Smooth muscle cell (in vitro differentiated cells): ENCODE measurements at regions not wholly inside any gene's neighbourhood (a gene's known extent, or its start where the extent isn't known, plus 50 kb on each side); places are given as distances from the start of the nearest gene placed in this dataset.
A peak's percentile ranks its signal among the peaks of the same experiment; 100 is the strongest.
"Not testable (repeated sequence)": the region's sequence is repeated elsewhere in the genome, so short reads cannot be mapped to it uniquely, and the experiment has no call there.

Source experiments
- DNase-seq: peaks from one replicate; lab custom pipeline; 2025; ENCODE audit not compliant: unreplicated experiment; lab: John Stamatoyannopoulos, UW
- H2AFZ ChIP-seq: fragments of 200-600 bp; sonication (generic); 2 replicates; pipeline ENCODE4 v1.6.0; 2016; ENCODE audit warnings: antibody characterized with exemption, low read depth, mild to moderate bottlenecking
- H3F3A ChIP-seq: fragments of 200-600 bp; sonication (generic); 2 replicates; pipeline ENCODE4 v1.6.0; 2017; ENCODE audit warnings: antibody characterized with exemption, low read depth
- H3K27ac ChIP-seq: fragments of 200-600 bp; sonication (generic); 2 replicates; pipeline ENCODE4 v1.5.1; 2016; ENCODE audit warnings: low read depth, mild to moderate bottlenecking
- H3K27me3 ChIP-seq: fragments of 200-600 bp; sonication (generic); 2 replicates; pipeline ENCODE4 v1.6.1; 2016; ENCODE audit warnings: low read depth, mild to moderate bottlenecking
- H3K36me3 ChIP-seq: fragments of 200-600 bp; sonication (generic); 2 replicates; pipeline ENCODE4 v1.5.1; 2016; ENCODE audit warnings: low read depth
- H3K4me1 ChIP-seq: fragments of 200-600 bp; sonication (generic); 2 replicates; pipeline ENCODE4 v1.5.1; 2016; ENCODE audit warnings: low read depth
- H3K4me2 ChIP-seq: fragments of 200-600 bp; sonication (generic); 2 replicates; pipeline ENCODE4 v1.6.0; 2016; ENCODE audit warnings: mild to moderate bottlenecking
- H3K4me3 ChIP-seq: fragments of 200-600 bp; sonication (generic); 2 replicates; pipeline ENCODE4 v1.5.1; 2016; ENCODE audit warnings: mild to moderate bottlenecking
- H3K79me2 ChIP-seq: fragments of 200-600 bp; sonication (generic); 2 replicates; pipeline ENCODE4 v1.6.0; 2016; ENCODE audit warnings: low read depth, mild to moderate bottlenecking
- H3K9ac ChIP-seq: fragments of 200-600 bp; sonication (generic); 2 replicates; pipeline ENCODE4 v1.6.0; 2016; ENCODE audit warnings: low read depth
- H3K9me3 ChIP-seq: fragments of 200-600 bp; sonication (generic); replicated peaks from 2 replicates; pipeline ENCODE4 v1.5.1; 2016; ENCODE audit warnings: low read depth
- H4K20me1 ChIP-seq: fragments of 200-600 bp; sonication (generic); 2 replicates; pipeline ENCODE4 v1.6.0; 2016; ENCODE audit warnings: low read depth
- CTCF ChIP-seq: fragments of 200-600 bp; sonication (generic); IDR thresholded peaks from 2 replicates; pipeline ENCODE4 v1.5.1; 2017; ENCODE audit warnings: borderline replicate concordance, mild to moderate bottlenecking, antibody characterized with exemption; ENCODE audit not compliant: insufficient read depth, poor library complexity, severe bottlenecking
- WGBS: methylation state at CpG from one replicate; pipeline ENCODE4 v1.1.7; 2016; ENCODE audit warnings: low lambda C conversion rate; 5-methylcytosine and 5-hydroxymethylcytosine counted together

DNA sequence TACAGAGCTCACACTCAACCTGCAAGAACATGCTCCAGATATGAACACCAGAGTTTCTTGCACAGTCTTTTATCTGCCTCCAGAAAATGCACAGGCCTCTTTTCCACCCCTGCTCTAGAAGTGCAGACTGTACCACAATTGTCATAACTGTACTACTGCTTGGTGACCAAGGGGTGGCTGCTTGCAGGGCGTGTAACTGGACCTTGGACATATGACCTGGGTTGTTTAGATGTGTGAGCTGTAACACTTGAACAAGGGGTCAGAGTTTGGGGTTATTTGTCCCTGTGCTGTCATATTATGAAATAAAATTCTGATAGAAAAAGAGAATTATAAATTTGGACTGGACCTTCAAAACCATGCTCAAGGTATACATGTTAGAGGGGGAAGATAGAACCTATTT, 1185.5 kb downstream of the FAM181B start:
- Histone ChIP-seq H3K9me3 (no peaks in the 10 kb centered on the region), H3K36me3 (no peaks in the 10 kb centered on the region), H2AFZ (no peak overlapping the region), H4K20me1 (no peaks in the 10 kb centered on the region), H3K27me3 (no peaks in the 10 kb centered on the region), H3K79me2 (no peaks in the 10 kb centered on the region), H3K9ac (no peak overlapping the region), H3F3A (no peaks in the 10 kb centered on the region), H3K27ac (no peak overlapping the region), H3K4me3 (no peak overlapping the region), H3K4me2 (no peak overlapping the region), H3K4me1 (no peaks in the 10 kb centered on the region)
- no peak for TF ChIP-seq CTCF
- 85% methylated on average over 1 of the region's 1 CpG for WGBS
- DNase-seq, result no peak

- not testable (repeated sequence) for H2AFZ ChIP-seq, H3K79me2 ChIP-seq, H4K20me1 ChIP-seq, H3K4me2 ChIP-seq, H3K9me3 ChIP-seq, H3F3A ChIP-seq, H3K4me1 ChIP-seq, H3K27me3 ChIP-seq, H3K36me3 ChIP-seq, DNase-seq, H3K27ac ChIP-seq, H3K4me3 ChIP-seq, H3K9ac ChIP-seq
- WGBS, result 96% methylated on average over 12 of the region's 12 CpGs
Measured at GRCh38 chr11:81539806-81540205, 1193.9 kb downstream of the FAM181B start.

GRCh38 chr11:81515566-81515965, 1218.1 kb downstream of the FAM181B start:
- no peak for TF ChIP-seq CTCF
- H3K4me3 ChIP-seq, result no peak overlapping the region

GRCh38 chr11:81497202-81497804, 1236.4 kb downstream of the FAM181B start:
- Histone ChIP-seq H3F3A (no peaks in the 10 kb centered on the region), H4K20me1 (no peaks in the 10 kb centered on the region), H3K9me3 (no peaks in the 10 kb centered on the region), H3K4me3 (no peak overlapping the region), H3K27ac (no peak overlapping the region), H3K27me3 (no peaks in the 10 kb centered on the region), H3K9ac (no peak overlapping the region), H3K79me2 (no peaks in the 10 kb centered on the region), H2AFZ (no peak overlapping the region), H3K36me3 (no peaks in the 10 kb centered on the region), H3K4me2 (no peak overlapping the region), H3K4me1 (no peaks in the 10 kb centered on the region)
- 48% methylated on average over 5 of the region's 5 CpGs for WGBS
- TF ChIP-seq CTCF, result peak; percentile 72
- DNase-seq, result no peak

More at GRCh38 chr11:81515566-81515965, 1218.1 kb downstream of the FAM181B start:
- no peaks in the 10 kb centered on the region for H3K79me2 ChIP-seq
- H3K27me3 ChIP-seq, result no peaks in the 10 kb centered on the region
- no peak overlapping the region for H3K27ac ChIP-seq
- H4K20me1 ChIP-seq, result no peaks in the 10 kb centered on the region
- no peak overlapping the region for H2AFZ ChIP-seq
- no peak overlapping the region for H3K4me2 ChIP-seq
- no peaks in the 10 kb centered on the region for H3K9me3 ChIP-seq
- H3K4me1 ChIP-seq, result no peaks in the 10 kb centered on the region
- H3F3A ChIP-seq, result no peaks in the 10 kb centered on the region
- H3K36me3 ChIP-seq, result no peaks in the 10 kb centered on the region
- H3K9ac ChIP-seq, result no peak overlapping the region
- DNase-seq, result no peak
